Peyer's patch (tissue), 4 donors: ENCODE measurements at regions not wholly inside any gene's neighbourhood (a gene's known extent, or its start where the extent isn't known, plus 50 kb on each side); places are given as distances from the start of the nearest gene placed in this dataset.

Experiments
- POLR2A ChIP-seq, 2 donors: fragments of 450-650 bp; IDR thresholded peaks; one replicate each; pipeline ENCODE4 v1.5.1; 2017; ENCODE audit warnings: antibody characterized with exemption in 2 of 2, mild to moderate bottlenecking in 2 of 2, moderate library complexity in 2 of 2
- TF ChIP-seq, protein P1 (sequence below), 6 experiments: fragments of 450-650 bp in 4 of 6; fragments of 200-600 bp in 2 of 6; sonication (generic) in 1 of 6; IDR thresholded peaks; one replicate each; pipeline ENCODE4 v1.5.1; 2017 to 2019; ENCODE audit warnings: antibody characterized with exemption in 6 of 6, mild to moderate bottlenecking in 3 of 6, moderate library complexity in 1 of 6

DNA sequence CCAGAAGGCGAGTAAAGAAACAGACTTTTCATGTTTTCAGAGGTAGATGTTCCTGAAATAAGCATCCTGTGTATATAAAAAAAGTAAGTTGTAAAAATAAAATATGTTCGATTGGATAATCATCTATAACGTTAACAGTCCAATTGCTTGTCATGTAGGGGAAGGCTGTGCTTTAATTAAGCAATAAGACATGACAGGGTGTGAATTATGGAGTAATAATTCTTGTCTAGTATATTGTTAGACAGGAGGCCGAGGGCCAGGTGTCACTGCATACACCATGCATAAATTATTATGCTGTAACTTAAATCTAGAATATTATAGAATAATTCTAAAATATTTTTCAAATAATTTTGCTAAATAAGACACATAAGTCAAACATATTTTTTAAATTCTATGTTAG lies 494.6 kb upstream of the TENM3 start:
- TF ChIP-seq POLR2A (IDR thresholded peaks at IDR 0.05) = no peak
- TF ChIP-seq, protein P1, sequence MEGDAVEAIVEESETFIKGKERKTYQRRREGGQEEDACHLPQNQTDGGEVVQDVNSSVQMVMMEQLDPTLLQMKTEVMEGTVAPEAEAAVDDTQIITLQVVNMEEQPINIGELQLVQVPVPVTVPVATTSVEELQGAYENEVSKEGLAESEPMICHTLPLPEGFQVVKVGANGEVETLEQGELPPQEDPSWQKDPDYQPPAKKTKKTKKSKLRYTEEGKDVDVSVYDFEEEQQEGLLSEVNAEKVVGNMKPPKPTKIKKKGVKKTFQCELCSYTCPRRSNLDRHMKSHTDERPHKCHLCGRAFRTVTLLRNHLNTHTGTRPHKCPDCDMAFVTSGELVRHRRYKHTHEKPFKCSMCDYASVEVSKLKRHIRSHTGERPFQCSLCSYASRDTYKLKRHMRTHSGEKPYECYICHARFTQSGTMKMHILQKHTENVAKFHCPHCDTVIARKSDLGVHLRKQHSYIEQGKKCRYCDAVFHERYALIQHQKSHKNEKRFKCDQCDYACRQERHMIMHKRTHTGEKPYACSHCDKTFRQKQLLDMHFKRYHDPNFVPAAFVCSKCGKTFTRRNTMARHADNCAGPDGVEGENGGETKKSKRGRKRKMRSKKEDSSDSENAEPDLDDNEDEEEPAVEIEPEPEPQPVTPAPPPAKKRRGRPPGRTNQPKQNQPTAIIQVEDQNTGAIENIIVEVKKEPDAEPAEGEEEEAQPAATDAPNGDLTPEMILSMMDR (IDR thresholded peaks at IDR 0.05) = no peak
